GM08714 (cell line): ENCODE measurements at regions not wholly inside any gene's neighbourhood (a gene's known extent, or its start where the extent isn't known, plus 50 kb on each side); places are given as distances from the start of the nearest gene placed in this dataset.

Experiments
- H3K4me3 ChIP-seq: fragments of 200-500 bp; sonication (Bioruptor generic); 2 replicates; pipeline ENCODE4 v1.5.1; 2014; ENCODE audit warnings: mild to moderate bottlenecking, low read length, inconsistent platforms
- ZNF274 ChIP-seq: IDR thresholded peaks from 2 replicates; pipeline ENCODE4 v1.6.1; 2012; ENCODE audit warnings: mild to moderate bottlenecking, low read depth, low read length

DNA sequence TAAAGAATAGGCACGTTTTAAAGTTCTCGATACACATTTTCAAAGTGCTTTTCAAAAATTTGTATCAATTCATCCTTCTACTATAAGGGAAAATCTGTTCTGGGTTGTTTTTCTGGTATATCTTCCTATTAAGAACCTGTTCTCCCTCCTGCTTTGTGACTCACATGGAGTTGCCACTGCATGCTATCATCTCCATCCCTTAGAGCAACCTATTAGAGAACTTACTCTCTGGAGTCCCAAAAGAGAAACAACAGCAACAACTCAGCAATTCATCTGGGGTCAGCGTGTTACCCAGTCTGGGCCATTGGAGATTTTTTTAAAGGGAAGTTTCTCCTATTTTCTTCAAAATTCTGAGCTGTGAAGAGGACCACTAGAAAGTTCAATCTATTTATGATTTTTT lies 227.4 kb downstream of the HLX start:
- no peak overlapping the region for H3K4me3 ChIP-seq
- no peak for TF ChIP-seq ZNF274

DNA sequence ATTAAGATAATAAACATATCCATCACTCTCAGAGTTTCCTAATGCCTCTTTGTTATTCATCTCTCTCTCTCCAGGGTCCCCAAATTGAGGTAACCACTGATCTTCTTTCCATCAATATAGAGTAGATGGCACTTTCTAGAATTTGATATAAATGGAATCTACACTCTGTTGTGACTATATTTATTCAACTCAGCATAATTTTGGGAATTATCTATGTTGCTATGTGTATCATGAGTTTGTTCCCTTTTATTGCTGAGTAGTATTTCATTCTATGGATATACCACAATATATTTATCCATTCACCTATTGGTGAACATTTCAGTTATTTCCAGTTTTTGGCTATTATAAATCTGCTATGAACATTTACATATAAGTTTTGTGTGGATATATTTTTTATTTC lies 230.7 kb downstream of the HLX start:
- no peak for TF ChIP-seq ZNF274
- H3K4me3 ChIP-seq, result no peak overlapping the region

DNA sequence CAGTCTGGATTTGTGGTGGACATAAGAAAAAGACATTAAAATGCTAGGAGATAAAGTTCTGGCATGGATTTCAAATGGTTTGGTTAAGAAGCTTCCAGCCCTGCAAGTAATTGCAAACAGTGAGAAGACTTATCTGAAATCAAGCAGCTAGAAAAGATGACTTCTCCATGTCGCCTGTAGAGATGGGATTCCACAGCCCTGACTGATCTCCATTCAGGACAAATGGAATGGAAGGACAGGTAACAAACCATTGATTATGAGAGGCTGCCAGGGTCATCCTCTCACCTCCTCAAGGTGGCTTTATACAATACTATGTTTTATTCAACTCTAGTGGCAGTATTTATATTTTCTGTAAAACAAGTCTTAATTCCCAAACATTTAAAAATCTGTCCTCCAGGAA lies 237.9 kb downstream of the HLX start:
- no peak overlapping the region for H3K4me3 ChIP-seq
- no peak for TF ChIP-seq ZNF274

DNA sequence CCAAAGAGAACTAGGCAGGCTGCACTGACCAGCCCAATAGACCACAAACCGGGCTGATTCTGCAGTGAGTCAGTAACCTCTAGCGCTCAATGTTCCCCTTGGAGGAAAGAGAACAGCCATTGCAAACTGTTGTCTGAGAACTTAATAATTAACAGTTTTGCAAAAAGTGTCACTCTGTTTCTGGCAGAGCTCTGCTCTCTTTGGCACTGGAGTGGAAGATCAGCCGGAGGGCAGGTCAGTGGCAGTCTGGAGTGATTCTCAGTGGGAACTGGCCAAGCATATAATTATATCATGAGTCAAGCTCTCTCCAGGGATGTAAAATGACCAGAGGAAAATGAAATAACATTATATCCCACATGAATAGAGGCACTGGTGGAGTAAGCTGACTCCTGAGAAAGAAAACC lies 238.3 kb downstream of the HLX start:
- TF ChIP-seq ZNF274, result no peak
- H3K4me3 ChIP-seq, result no peak overlapping the region

DNA sequence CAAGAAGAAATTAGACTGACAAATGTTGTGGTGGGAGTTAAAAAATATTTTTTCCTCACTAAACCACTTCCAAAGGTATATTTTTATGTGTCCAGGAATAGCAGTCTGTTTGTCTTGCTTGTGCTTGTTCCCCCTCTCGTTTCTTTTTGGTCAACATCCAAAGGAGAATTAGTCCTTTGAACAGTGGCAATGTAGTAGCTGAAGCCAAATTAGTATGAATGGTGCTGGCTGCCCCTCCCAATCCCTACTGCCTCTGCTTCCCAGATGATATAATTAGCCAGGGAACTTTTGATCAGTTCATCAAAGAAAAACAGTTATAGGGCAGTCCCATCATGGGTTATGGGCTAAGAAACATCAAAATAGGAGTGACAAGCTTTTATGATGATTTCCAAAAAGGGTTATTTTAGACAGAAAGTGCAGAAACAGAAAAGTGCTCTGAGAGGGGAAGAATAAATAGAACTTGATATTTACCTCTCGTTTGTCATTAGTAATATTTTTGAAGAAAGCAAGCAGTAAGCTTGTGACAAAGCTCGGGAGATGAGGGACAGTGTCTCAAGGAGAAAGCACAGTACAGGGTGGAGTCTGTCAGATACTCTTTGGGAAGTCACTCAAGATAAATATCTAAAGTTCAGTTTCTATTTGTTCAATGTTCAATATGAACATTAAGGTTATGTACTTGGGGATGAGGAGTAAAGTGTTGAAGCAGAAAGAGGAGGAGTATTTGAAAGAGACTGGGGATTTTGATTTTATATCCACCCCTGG lies 239.1 kb downstream of the HLX start:
- H3K4me3 ChIP-seq, result no peak overlapping the region
- TF ChIP-seq ZNF274, result no peak

DNA sequence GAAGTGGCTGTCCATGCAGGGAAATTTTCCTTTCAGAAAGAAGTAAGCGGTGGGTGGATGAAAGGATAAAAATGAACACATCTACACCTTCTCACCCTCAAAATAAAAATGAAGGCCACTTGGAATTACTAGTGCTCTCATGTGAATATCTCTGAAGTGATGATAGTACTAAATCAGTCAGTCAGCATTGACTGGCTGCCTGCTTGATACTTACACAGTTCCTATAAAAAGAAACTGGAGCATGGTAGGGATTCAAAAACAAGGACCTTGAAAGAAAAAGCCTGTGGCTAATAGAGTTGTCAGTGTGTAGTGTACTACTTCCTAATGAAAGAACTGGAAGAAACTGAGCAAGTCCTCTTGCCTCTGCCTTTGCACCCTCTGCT lies 239.7 kb downstream of the HLX start:
- H3K4me3 ChIP-seq, result no peak overlapping the region
- TF ChIP-seq ZNF274, result no peak

DNA sequence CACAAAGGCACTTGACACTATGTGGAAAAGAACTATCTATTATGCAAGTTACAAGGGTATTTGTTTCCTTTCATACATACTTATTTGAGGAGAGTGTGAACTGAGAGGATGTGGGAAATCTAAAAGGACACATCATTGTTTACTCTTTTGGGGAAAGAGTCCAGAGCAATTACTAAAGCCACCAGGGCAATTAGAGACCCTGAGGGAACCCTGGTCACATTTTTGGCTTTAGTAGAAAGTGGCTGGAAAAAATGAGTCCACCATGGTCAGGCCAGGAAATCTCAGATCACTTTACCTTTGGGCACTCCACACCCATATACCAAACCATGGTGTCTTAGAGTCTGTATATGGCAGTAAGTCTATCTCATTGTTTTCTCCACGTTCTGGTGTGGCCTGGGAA lies 243.3 kb downstream of the HLX start:
- no peak for TF ChIP-seq ZNF274
- H3K4me3 ChIP-seq, result no peak overlapping the region

DNA sequence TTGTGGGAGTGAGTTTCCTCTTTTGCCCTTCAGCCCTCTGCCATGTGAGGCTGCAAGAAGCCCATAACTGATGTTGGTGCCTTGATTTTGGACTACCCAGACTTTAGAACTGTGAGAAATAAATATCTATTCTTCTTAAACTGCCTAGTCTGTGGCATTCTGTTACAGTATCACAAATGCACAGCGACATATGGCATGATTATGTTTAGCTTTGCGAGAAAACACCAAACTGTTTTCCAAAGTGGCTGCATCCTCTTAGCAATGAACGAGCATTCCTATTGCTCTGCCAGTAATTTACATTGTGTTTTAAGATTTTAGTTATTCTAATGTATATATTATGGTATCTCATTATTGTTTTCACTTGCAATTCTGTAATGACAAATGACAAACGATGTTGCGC lies 246.7 kb downstream of the HLX start:
- TF ChIP-seq ZNF274, result no peak
- H3K4me3 ChIP-seq, result no peak overlapping the region

DNA sequence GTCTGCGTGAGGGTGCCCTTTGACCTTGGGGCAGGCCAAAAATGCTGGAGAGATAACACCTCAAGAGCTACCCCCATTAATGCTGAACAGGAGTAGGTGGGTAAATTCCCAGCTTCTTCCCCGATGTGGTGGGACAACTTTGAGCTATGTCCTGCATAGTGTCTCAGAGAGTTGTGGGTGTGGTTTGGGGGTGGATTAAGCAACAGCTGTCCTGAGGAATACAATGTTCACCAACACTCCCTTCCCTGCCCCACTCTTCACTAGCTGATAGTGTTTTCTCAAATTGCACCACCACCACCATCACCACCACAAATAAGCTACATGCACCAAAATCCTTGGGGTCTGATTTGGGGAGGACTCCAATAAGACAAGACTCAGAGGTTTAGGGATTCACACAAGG lies 258.4 kb downstream of the HLX start:
- TF ChIP-seq ZNF274, result no peak
- H3K4me3 ChIP-seq, result no peak overlapping the region

DNA sequence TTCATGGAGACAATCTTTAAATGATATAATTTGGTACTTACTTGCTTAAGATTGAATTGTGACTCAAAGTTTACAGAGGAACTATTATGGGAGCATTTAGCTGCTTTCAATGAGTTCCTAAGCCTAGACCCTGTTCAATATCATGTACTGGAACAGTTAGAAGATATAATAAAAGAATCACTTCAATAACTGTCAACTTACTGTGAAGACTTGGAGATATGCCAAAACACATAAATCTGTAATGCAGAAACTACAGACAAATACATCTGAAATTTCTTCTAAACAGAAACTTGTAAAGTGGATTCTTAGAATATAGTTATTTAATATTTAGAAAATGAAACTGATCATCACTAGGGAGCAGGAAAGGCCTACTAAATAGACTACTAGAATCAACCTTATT lies 259.3 kb downstream of the HLX start:
- TF ChIP-seq ZNF274, result no peak
- no peak overlapping the region for H3K4me3 ChIP-seq

DNA sequence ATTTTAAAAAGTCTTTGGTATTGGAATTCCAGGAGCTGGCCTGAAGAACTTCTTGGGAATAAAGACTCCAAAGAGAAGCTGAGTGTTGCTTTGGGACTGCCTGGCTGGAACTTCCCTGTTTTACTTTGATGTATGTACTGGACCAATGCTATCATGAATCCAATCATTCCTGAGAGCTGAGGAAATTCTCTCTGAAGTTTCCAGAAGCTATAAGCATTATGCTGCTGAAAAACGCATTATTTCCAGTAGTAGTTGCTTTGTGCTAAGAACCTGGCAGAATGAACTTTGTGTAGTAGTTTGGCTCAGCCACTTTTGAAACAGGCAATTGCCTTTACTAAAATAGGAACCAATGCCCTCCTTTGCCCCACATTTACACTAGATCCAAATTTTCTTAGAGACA lies 260.7 kb downstream of the HLX start:
- H3K4me3 ChIP-seq, result no peak overlapping the region
- no peak for TF ChIP-seq ZNF274

DNA sequence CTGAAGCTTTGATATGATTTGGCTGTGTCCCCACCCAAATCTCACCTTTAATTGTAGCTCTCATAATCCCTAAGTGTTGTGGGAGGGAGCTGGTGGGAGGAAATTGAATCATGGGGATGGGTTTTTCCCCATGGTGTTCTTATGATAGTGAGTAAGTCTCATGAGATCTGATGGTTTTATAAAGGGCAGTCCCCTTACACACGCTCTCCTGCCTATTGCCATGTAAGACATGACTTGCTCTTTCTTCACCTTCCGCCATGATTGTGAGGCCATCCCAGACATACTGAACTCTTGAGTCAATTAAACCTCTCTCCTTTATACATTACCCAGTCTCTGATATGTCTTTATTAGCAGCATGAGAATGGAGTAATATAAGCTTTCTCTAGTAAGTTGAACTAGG lies 261.9 kb downstream of the HLX start:
- no peak overlapping the region for H3K4me3 ChIP-seq
- no peak for TF ChIP-seq ZNF274

DNA sequence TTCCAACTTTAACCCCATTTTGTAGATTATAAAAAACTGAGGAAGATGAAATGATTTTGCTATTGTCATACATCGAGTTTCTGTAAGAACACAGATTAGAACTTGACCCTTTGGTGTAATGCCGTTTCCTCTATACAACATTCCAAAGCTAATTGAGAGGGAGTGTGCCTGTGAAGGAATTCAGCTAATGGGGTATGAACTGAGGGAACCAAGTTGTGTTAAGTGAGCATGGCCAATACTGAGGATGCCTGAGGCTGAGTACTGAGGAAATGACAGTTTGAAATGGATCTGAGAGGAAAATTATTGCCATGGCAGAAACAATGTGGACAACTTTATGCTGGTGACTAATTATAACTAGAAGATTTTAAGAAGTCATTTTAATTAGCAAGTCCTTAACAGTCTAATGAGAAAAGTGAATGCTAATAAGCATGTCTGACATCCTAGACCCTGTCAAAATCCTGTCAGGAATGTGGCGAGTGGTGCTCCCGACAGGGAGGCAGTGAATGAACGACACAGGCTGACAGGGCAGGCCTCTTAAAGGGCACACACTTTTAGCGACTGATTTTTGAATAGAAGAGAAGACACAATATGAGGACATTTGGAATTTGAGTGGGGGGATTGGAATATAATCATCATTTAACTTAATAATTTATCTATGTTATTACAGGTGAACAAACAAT lies 262.5 kb downstream of the HLX start:
- no peak for TF ChIP-seq ZNF274
- no peak overlapping the region for H3K4me3 ChIP-seq

DNA sequence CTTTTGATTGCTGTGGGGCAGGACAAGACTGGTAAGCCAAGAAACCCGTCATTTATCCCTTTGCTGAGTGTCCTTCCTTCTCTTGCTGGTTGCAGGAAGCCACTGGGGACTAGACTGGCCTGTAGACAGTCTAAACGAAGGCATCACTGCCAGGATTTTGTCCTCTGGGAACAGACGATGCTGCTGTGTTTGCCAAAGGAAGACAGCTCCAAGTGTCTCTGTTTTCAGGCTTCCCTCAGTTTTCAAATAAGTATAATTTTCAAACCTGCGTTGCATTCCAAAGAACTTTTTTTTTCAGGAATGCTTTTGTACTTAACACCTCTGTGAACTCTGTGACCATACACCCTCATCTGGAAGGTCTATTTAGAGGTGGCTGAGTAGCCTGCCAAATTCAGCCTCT lies 269.4 kb downstream of the HLX start:
- TF ChIP-seq ZNF274, result no peak
- no peak overlapping the region for H3K4me3 ChIP-seq

DNA sequence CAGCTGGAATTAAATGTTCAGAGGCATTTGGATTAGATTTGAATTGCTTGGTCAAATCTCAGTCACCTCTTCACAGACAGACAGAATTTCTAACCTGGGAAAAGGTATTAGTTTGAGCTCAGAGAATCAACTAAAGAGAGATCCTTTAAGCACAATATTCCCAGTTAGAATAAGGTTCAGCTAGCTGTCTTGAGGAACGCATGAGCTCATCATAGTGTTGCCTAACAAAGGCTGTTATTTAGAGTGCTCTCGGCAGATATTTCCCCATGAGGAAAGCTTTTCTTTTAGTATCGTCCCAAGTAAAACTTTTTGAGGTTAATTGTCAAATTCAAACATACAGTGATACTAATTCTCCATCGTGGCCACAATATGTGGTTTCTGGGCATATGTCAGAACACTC lies 269.9 kb downstream of the HLX start:
- H3K4me3 ChIP-seq, result no peak overlapping the region
- no peak for TF ChIP-seq ZNF274
